Testis (tissue), 2 donors: ENCODE measurements at regions not wholly inside any gene's neighbourhood (a gene's known extent, or its start where the extent isn't known, plus 50 kb on each side); places are given as distances from the start of the nearest gene placed in this dataset.
"Not testable (repeated sequence)": the region's sequence is repeated elsewhere in the genome, so short reads cannot be mapped to it uniquely, and the experiment has no call there.

Experiments
- DNase-seq: peaks from one replicate; pipeline ENCODE4 v3.0.0-alpha.2; 2019
- H3K27ac ChIP-seq, 2 donors: fragments of 200-600 bp; sonication (generic); one replicate each; pipeline ENCODE4 v1.5.1; 2019
- H3K27me3 ChIP-seq: fragments of 200-600 bp; sonication (generic); one replicate; pipeline ENCODE4 v1.5.1; 2019
- H3K36me3 ChIP-seq: fragments of 200-600 bp; sonication (generic); one replicate; pipeline ENCODE4 v1.5.1; 2017; ENCODE audit warnings: low read depth; ENCODE audit errors: missing control alignments
- H3K4me1 ChIP-seq: fragments of 200-600 bp; sonication (generic); one replicate; pipeline ENCODE4 v1.5.1; 2019
- H3K4me3 ChIP-seq, 2 donors: fragments of 200-600 bp; sonication (generic); one replicate each; pipeline ENCODE4 v1.5.1; 2017 to 2019
- H3K9me3 ChIP-seq: fragments of 200-600 bp; sonication (generic); one replicate; pipeline ENCODE4 v1.5.1; 2017
- CTCF ChIP-seq, 3 experiments: fragments of 450-650 bp in 2 of 3; fragments of 200-600 bp in 1 of 3; sonication (generic) in 1 of 3; IDR thresholded peaks; one replicate each; pipeline ENCODE4 v1.5.1; 2016 to 2019; ENCODE audit warnings: antibody characterized with exemption in 3 of 3, mild to moderate bottlenecking in 2 of 3, moderate library complexity in 1 of 3
- POLR2A ChIP-seq: fragments of 450-650 bp; IDR thresholded peaks from one replicate; pipeline ENCODE4 v1.6.1; 2017; ENCODE audit warnings: antibody characterized with exemption, mild to moderate bottlenecking, moderate library complexity
- WGBS, 2 donors: methylation state at CpG; one replicate each; pipeline ENCODE4 v1.1.5; 2018; 5-methylcytosine and 5-hydroxymethylcytosine counted together
- intact Hi-C: fragments of 100-400 bp; cut with DNase I; formaldehyde crosslinking; loops from one replicate; pipeline ENCODE4 v1.15.1; 2023; ENCODE audit warnings: low total_unique reads

DNA sequence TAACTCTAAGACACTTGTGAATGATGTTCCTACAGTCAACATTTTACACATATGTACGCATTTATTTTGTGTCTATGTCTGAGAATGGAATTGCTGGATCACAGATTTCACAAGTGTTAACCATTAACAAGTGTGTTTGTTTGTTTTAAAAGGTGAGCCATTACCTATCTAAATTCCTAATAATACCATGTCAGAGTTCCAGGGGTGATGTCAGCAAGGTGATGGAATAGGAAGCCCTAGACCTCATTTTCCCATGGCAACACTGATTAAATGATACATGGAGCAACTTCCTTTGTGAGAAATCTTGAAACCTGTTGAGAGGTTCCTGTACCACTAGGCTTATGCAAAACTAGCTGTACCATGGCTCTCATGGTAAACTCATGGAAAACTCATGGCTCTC, 309.7 kb downstream of the CYLC2 start:
- Histone ChIP-seq H3K4me1 (no peaks in the 10 kb centered on the region), H3K9me3 (no peaks in the 10 kb centered on the region), H3K27me3 (no peaks in the 10 kb centered on the region), H3K36me3 (no peaks in the 10 kb centered on the region), H3K4me3 (no peak overlapping the region), H3K27ac (no peak overlapping the region)
- WGBS, 2 donors = 92 to 100% methylated on average over 1 of the region's 1 CpG
- TF ChIP-seq CTCF (IDR thresholded peaks at IDR 0.05) (no peak), POLR2A (no peak)
- no peak for DNase-seq
- intact Hi-C loops = no loop called here

DNA sequence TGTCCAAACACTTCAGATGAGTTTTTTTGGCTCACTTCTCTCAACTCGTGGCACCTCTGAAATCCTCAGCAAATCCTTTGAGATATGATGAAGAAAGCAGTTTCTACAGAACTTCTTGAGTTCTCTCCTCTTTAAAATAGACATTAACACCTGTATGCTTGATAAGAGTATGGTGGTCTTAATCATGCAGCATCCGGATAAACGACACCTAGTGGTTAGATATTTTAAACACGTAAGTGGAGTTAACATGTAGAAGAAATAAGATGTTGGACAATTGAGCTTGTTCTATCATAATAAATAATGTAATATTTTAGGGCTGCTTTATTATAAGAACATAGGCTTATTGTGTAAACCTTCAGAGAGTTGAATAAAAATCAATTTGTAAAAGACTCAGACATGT, 324.8 kb downstream of the CYLC2 start:
- no peaks in the 10 kb centered on the region for H3K4me1 ChIP-seq
- no peak for TF ChIP-seq CTCF (IDR thresholded peaks at IDR 0.05)
- no peak for TF ChIP-seq POLR2A
- H3K27ac ChIP-seq = no peak overlapping the region
- no peaks in the 10 kb centered on the region for H3K36me3 ChIP-seq
- H3K9me3 ChIP-seq = no peaks in the 10 kb centered on the region
- 53 to 68% methylated on average over 4 of the region's 4 CpGs for WGBS, 2 donors
- intact Hi-C loops = no loop called here
- DNase-seq = no peak
- no peak overlapping the region for H3K4me3 ChIP-seq
- H3K27me3 ChIP-seq = no peaks in the 10 kb centered on the region

DNA sequence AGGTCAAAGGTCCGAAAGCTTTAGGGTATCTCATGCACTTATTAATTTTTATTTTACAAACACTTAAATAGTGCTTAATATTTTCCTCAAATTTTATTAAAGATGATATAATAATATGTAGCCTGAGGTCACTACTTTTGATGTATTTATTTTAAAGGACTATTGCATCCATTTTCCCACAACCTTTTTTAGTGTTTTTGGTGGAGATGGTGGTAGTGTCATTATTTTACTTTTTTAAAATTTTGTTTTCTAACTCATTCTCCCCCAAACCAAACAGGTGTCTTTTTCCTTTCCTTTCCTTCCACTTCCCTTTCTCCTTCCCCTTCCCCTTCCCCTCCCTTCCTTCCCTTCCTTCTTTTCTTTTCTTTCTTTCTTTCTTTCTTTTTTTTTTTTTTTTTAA, 328.6 kb downstream of the CYLC2 start:
- no peak overlapping the region for H3K27ac ChIP-seq
- no peaks in the 10 kb centered on the region for H3K27me3 ChIP-seq
- no peaks in the 10 kb centered on the region for H3K36me3 ChIP-seq
- H3K9me3 ChIP-seq = no peaks in the 10 kb centered on the region
- intact Hi-C loops = no loop called here
- no peak for DNase-seq
- no peak overlapping the region for H3K4me3 ChIP-seq
- no peaks in the 10 kb centered on the region for H3K4me1 ChIP-seq
- no peak for TF ChIP-seq POLR2A
- 93 to 94% methylated on average over 1 of the region's 1 CpG for WGBS, 2 donors

DNA sequence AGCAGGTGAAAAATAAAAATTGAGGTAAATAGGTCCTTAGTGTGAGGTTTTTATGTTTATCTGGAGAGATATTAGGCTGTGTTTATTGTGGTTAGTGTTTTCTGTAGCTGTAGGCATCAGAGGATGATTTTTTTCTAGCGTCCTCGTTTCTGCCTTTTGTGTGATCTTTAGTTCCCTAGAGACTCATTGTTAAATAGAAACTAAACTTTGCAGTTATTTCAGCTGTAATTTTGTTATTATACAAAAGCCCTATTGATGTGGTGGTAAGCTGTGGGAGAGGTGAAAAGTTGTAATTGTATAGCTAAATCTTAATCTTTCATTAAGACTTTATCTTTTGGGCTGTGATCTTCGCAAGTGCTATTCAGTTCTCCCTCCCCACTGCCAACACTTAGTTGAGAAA, 340.3 kb downstream of the CYLC2 start:
- Histone ChIP-seq H3K27ac (no peak overlapping the region), H3K9me3 (no peaks in the 10 kb centered on the region), H3K4me3 (no peak overlapping the region), H3K36me3 (no peaks in the 10 kb centered on the region), H3K4me1 (no peaks in the 10 kb centered on the region), H3K27me3 (no peaks in the 10 kb centered on the region)
- no peak for DNase-seq
- intact Hi-C loops = no loop called here
- TF ChIP-seq CTCF (IDR thresholded peaks at IDR 0.05) (no peak), POLR2A (no peak)
- WGBS, 2 donors = 39 to 43% methylated on average over 3 of the region's 3 CpGs

GRCh38 chr9:103355000-103355399, 359.9 kb downstream of the CYLC2 start:
- TF ChIP-seq POLR2A = no peak
- no peak for TF ChIP-seq CTCF (IDR thresholded peaks at IDR 0.05)
- no peaks in the 10 kb centered on the region for H3K36me3 ChIP-seq
- H3K27ac ChIP-seq = no peak overlapping the region
- no peak for DNase-seq
- H3K9me3 ChIP-seq = no peaks in the 10 kb centered on the region
- H3K27me3 ChIP-seq = no peaks in the 10 kb centered on the region
- no peaks in the 10 kb centered on the region for H3K4me1 ChIP-seq
- H3K4me3 ChIP-seq = no peak overlapping the region
- WGBS, 2 donors = 87 to 89% methylated on average over 2 of the region's 2 CpGs
- intact Hi-C loops = no loop called here

- 88 to 92% methylated on average over 3 of the region's 3 CpGs for WGBS, 2 donors
Observed at GRCh38 chr9:103357980-103358379, 362.8 kb downstream of the CYLC2 start.

More at GRCh38 chr9:103357980-103358379, 362.8 kb downstream of the CYLC2 start:
- H3K27ac ChIP-seq, H3K36me3 ChIP-seq, H3K27me3 ChIP-seq, H3K4me3 ChIP-seq, intact Hi-C loops, H3K9me3 ChIP-seq, H3K4me1 ChIP-seq, DNase-seq: not testable (repeated sequence)
